HFFc6 (cell line): ENCODE measurements at regions not wholly inside any gene's neighbourhood (a gene's known extent, or its start where the extent isn't known, plus 50 kb on each side); places are given as distances from the start of the nearest gene placed in this dataset.

Experiments used
- DNase-seq: peaks from one replicate; pipeline ENCODE4 v3.0.0-alpha.2; 2018
- H3K27ac Mint-ChIP-seq: 2 replicates; pipeline ENCODE4 v1.8.0; 2020; ENCODE audit warnings: mild to moderate bottlenecking, mixed read lengths
- H3K27me3 Mint-ChIP-seq: 2 replicates; pipeline ENCODE4 v1.8.0; 2021; ENCODE audit warnings: mild to moderate bottlenecking, moderate library complexity, mixed read lengths; ENCODE audit not compliant: insufficient read depth
- H3K36me3 Mint-ChIP-seq: 2 replicates; pipeline ENCODE4 v1.8.0; 2021; ENCODE audit warnings: low read depth, mixed read lengths
- H3K4me1 Mint-ChIP-seq: 2 replicates; pipeline ENCODE4 v1.8.0; 2020; ENCODE audit warnings: low read depth, mixed read lengths
- H3K4me3 Mint-ChIP-seq: 2 replicates; pipeline ENCODE4 v1.8.0; 2020; ENCODE audit warnings: mild to moderate bottlenecking, moderate library complexity, mixed read lengths
- H3K9me3 Mint-ChIP-seq: 2 replicates; pipeline ENCODE4 v1.8.0; 2020; ENCODE audit warnings: mild to moderate bottlenecking, mixed read lengths
- CTCF ChIP-seq: fragments of 200-600 bp; sonication (generic); IDR thresholded peaks from 2 replicates; pipeline ENCODE4 v1.5.0; 2021; ENCODE audit warnings: antibody characterized with exemption, mild to moderate bottlenecking

GRCh38 chr16:27617665-27618064 lies 67.7 kb downstream of the KATNIP start:
- H3K36me3 Mint-ChIP-seq: 0 out of 2 replicates have a peak, but pooled peaks cover 5% of the 10 kb centered on the region
- H3K4me3 Mint-ChIP-seq: no peak overlapping the region
- no peak for TF ChIP-seq CTCF
- no peaks in the 10 kb centered on the region for H3K27me3 Mint-ChIP-seq
- no peaks in the 10 kb centered on the region for H3K4me1 Mint-ChIP-seq
- DNase-seq: no peak
- no peak overlapping the region for H3K27ac Mint-ChIP-seq
- H3K9me3 Mint-ChIP-seq: no peaks in the 10 kb centered on the region

- H3K4me3 Mint-ChIP-seq: no peak overlapping the region
Measured at GRCh38 chr16:27618165-27618564, 68.2 kb downstream of the KATNIP start.

GRCh38 chr16:27618606-27619327 lies 68.8 kb downstream of the KATNIP start:
- 0 out of 2 replicates have a peak, but pooled peaks cover 5% of the 10 kb centered on the region for H3K36me3 Mint-ChIP-seq
- H3K9me3 Mint-ChIP-seq: no peaks in the 10 kb centered on the region
- no peak overlapping the region for H3K4me3 Mint-ChIP-seq
- H3K4me1 Mint-ChIP-seq: no peaks in the 10 kb centered on the region
- TF ChIP-seq CTCF: no peak
- no peak for DNase-seq
- H3K27ac Mint-ChIP-seq: no peak overlapping the region
- no peaks in the 10 kb centered on the region for H3K27me3 Mint-ChIP-seq

More at GRCh38 chr16:27618165-27618564, 68.2 kb downstream of the KATNIP start:
- no peak for TF ChIP-seq CTCF
- H3K36me3 Mint-ChIP-seq: 0 out of 2 replicates have a peak, but pooled peaks cover 5% of the 10 kb centered on the region
- no peaks in the 10 kb centered on the region for H3K4me1 Mint-ChIP-seq
- DNase-seq: no peak
- H3K9me3 Mint-ChIP-seq: no peaks in the 10 kb centered on the region
- no peak overlapping the region for H3K27ac Mint-ChIP-seq
- H3K27me3 Mint-ChIP-seq: no peaks in the 10 kb centered on the region

- Mint-ChIP-seq H3K9me3 (no peaks in the 10 kb centered on the region), H3K36me3 (0 out of 2 replicates have a peak, but pooled peaks cover 5% of the 10 kb centered on the region), H3K27me3 (no peaks in the 10 kb centered on the region; the same call in 1 of the 2 replicates), H3K4me3 (no peak overlapping the region), H3K4me1 (peaks cover 2% of the 10 kb centered on the region; the same call in 1 of the 2 replicates), H3K27ac (no peak overlapping the region)
- DNase-seq: no peak
- no peak for TF ChIP-seq CTCF
Measured at GRCh38 chr16:27620541-27620940, 70.6 kb downstream of the KATNIP start.

- Mint-ChIP-seq H3K9me3 (no peaks in the 10 kb centered on the region), H3K4me1 (peaks cover 10% of the 10 kb centered on the region), H3K4me3 (no peak overlapping the region), H3K27me3 (no peaks in the 10 kb centered on the region; the same call in 1 of the 2 replicates), H3K27ac (no peak overlapping the region), H3K36me3 (0 out of 2 replicates have a peak, but pooled peaks cover 5% of the 10 kb centered on the region)
- no peak for DNase-seq
- no peak for TF ChIP-seq CTCF
Measured at GRCh38 chr16:27624154-27625049, 74.5 kb downstream of the KATNIP start.
